ENCODE measurements at regions not wholly inside any gene's neighbourhood (a gene's known extent, or its start where the extent isn't known, plus 50 kb on each side); places are given as distances from the start of the nearest gene placed in this dataset.
"Not testable (repeated sequence)": the region's sequence is repeated elsewhere in the genome, so short reads cannot be mapped to it uniquely, and the experiment has no call there.

GRCh38 chrX:1754077-1754476 lies 139.2 kb downstream of the ASMT start:
- H3K9me3 ChIP-seq, result peaks cover 0 to 26% of the 10 kb centered on the region in 2 donors
- no peak overlapping the region for H3K27ac ChIP-seq
- TF ChIP-seq CTCF (IDR thresholded peaks at IDR 0.05), result no peak
- no peak for DNase-seq (ENCODE audit: low spot score)
- no peaks in the 10 kb centered on the region for H3K4me1 ChIP-seq
- H3K36me3 ChIP-seq, result no peaks in the 10 kb centered on the region
- H3K27me3 ChIP-seq, result no peaks in the 10 kb centered on the region
- no peak overlapping the region for H3K4me3 ChIP-seq

- TF ChIP-seq CTCF (IDR thresholded peaks at IDR 0.05), result no peak
- DNase-seq (ENCODE audit: low spot score), result no peak
- no peak overlapping the region for H3K27ac ChIP-seq
- no peak overlapping the region for H3K4me3 ChIP-seq
- H3K4me1 ChIP-seq, result no peaks in the 10 kb centered on the region
- no peaks in the 10 kb centered on the region for H3K27me3 ChIP-seq
- H3K36me3 ChIP-seq, result no peaks in the 10 kb centered on the region
- peaks cover 0 to 6% of the 10 kb centered on the region in 2 donors for H3K9me3 ChIP-seq
These were observed 148.4 kb downstream of the ASMT start for GRCh38 chrX:1763294-1763693.

- DNase-seq (ENCODE audit: low spot score); H3K4me1 ChIP-seq; H3K36me3 ChIP-seq; H3K4me3 ChIP-seq; H3K27me3 ChIP-seq; H3K9me3 ChIP-seq; H3K27ac ChIP-seq: not testable (repeated sequence)
These were observed 150.1 kb downstream of the ASMT start for GRCh38 chrX:1764883-1765364.

- Histone ChIP-seq H3K27me3 (no peaks in the 10 kb centered on the region), H3K9me3 (no peaks in the 10 kb centered on the region)
These were observed 152.2 kb downstream of the ASMT start for GRCh38 chrX:1767026-1767425.

GRCh38 chrX:1778817-1779216 lies 164.0 kb downstream of the ASMT start:
- no peak overlapping the region for H3K27ac ChIP-seq
- no peaks in the 10 kb centered on the region for H3K9me3 ChIP-seq
- H3K4me1 ChIP-seq, result no peaks in the 10 kb centered on the region
- no peaks in the 10 kb centered on the region for H3K27me3 ChIP-seq
- no peaks in the 10 kb centered on the region for H3K36me3 ChIP-seq
- no peak for DNase-seq (ENCODE audit: low spot score)
- no peak overlapping the region for H3K4me3 ChIP-seq
- no peak for TF ChIP-seq CTCF (IDR thresholded peaks at IDR 0.05)

More at GRCh38 chrX:1767026-1767425, 152.2 kb downstream of the ASMT start:
- H3K4me3 ChIP-seq, result no peak overlapping the region
- H3K36me3 ChIP-seq, result no peaks in the 10 kb centered on the region
- H3K4me1 ChIP-seq, result no peaks in the 10 kb centered on the region
- no peak overlapping the region for H3K27ac ChIP-seq
- TF ChIP-seq CTCF (IDR thresholded peaks at IDR 0.05), result no peak
- no peak for DNase-seq (ENCODE audit: low spot score)

GRCh38 chrX:1779626-1780025 lies 164.8 kb downstream of the ASMT start:
- Histone ChIP-seq H3K4me3 (no peak overlapping the region), H3K9me3 (peaks cover 0 to 5% of the 10 kb centered on the region in 2 donors), H3K27me3 (no peaks in the 10 kb centered on the region), H3K4me1 (no peaks in the 10 kb centered on the region), H3K36me3 (no peaks in the 10 kb centered on the region), H3K27ac (no peak overlapping the region)
- DNase-seq (ENCODE audit: low spot score), result no peak
- TF ChIP-seq CTCF (IDR thresholded peaks at IDR 0.05), result no peak
